H1 (cell line): ENCODE measurements at regions not wholly inside any gene's neighbourhood (a gene's known extent, or its start where the extent isn't known, plus 50 kb on each side); places are given as distances from the start of the nearest gene placed in this dataset.
"Not testable (repeated sequence)": the region's sequence is repeated elsewhere in the genome, so short reads cannot be mapped to it uniquely, and the experiment has no call there.

Experiments used
- CTCF ChIA-PET: fragments of 300-600 bp; sonication (Branson Sonifier 250); formaldehyde crosslinking; loops from one replicate; lab custom pipeline; 2021; ENCODE audit not compliant: partially characterized antibody; lab: Charles Lee
- POLR2A ChIA-PET: fragments of 300-600 bp; sonication (Branson Sonifier 250); formaldehyde crosslinking; loops from one replicate; lab custom pipeline; 2021; ENCODE audit warnings: inconsistent platforms; ENCODE audit not compliant: partially characterized antibody; lab: Charles Lee
- DNase-seq, 2 experiments: peaks; one replicate each; pipeline versions ENCODE4 v3.0.0 to v3.0.0-alpha.2; 2010 to 2022; ENCODE audit warnings: low spot score in 2 of 2, low read depth in 1 of 2, mixed read lengths in 1 of 2
- FAIRE-seq: peaks from 2 replicates; lab custom pipeline; 2011; peaks lifted over from hg19 to GRCh38; lab: Jason Lieb, UNC
- H2AFZ ChIP-seq: 2 replicates; pipeline ENCODE4 v1.8.1; 2012; ENCODE audit warnings: low read length, inconsistent platforms
- H2AK5ac ChIP-seq: 2 replicates; pipeline ENCODE4 v1.6.1; 2013; ENCODE audit warnings: low read depth, low read length
- H2BK120ac ChIP-seq: replicated peaks from 2 replicates; pipeline ENCODE3; 2013; ENCODE audit warnings: low read depth, low read length, inconsistent platforms
- H2BK12ac ChIP-seq: 2 replicates; pipeline ENCODE4 v1.6.1; 2013; ENCODE audit warnings: low read depth, low read length
- H2BK15ac ChIP-seq: 2 replicates; pipeline ENCODE4 v1.6.1; 2013; ENCODE audit warnings: low read length
- H2BK20ac ChIP-seq: 2 replicates; pipeline ENCODE4 v1.6.1; 2013; ENCODE audit warnings: low read length
- H2BK5ac ChIP-seq: 2 replicates; pipeline ENCODE4 v1.6.1; 2013; ENCODE audit warnings: low read depth, low read length
- H3K14ac ChIP-seq: 2 replicates; pipeline ENCODE4 v1.6.1; 2013; ENCODE audit warnings: inconsistent platforms; ENCODE audit not compliant: insufficient read length
- H3K18ac ChIP-seq: 2 replicates; pipeline ENCODE4 v1.6.1; 2013; ENCODE audit warnings: low read length; ENCODE audit errors: extremely low read depth
- H3K23ac ChIP-seq: 2 replicates; pipeline ENCODE4 v1.6.1; 2013; ENCODE audit warnings: inconsistent platforms; ENCODE audit not compliant: insufficient read length
- H3K23me2 ChIP-seq: 2 replicates; pipeline ENCODE4 v1.6.1; 2013; ENCODE audit warnings: low read depth, low read length
- H3K27ac ChIP-seq: 2 replicates; pipeline ENCODE4 v1.6.1; 2011; ENCODE audit warnings: low read depth, low read length, inconsistent platforms
- H3K27me3 ChIP-seq, 4 experiments: replicated peaks in 1 of 4; 1 replicate in 1 of 4; 2 replicates in 3 of 4; pipeline versions ENCODE4 v1.6.1 to v1.8.1; 2011 to 2013; ENCODE audit warnings: low read length in 3 of 4, mild to moderate bottlenecking in 3 of 4, inconsistent platforms in 2 of 4, mixed read lengths in 2 of 4, moderate library complexity in 1 of 4; ENCODE audit not compliant: control insufficient read depth in 3 of 4, insufficient read depth in 3 of 4; ENCODE audit errors: extremely low read depth in 1 of 4
- H3K36me3 ChIP-seq, 4 experiments: 2 replicates each; pipeline versions ENCODE4 v1.6.1 to v1.8.1; 2011 to 2013; ENCODE audit warnings: mild to moderate bottlenecking in 4 of 4, low read length in 3 of 4, moderate library complexity in 2 of 4, control low read depth in 1 of 4, inconsistent platforms in 1 of 4; ENCODE audit not compliant: insufficient read depth in 4 of 4, control insufficient read depth in 2 of 4
- H3K4ac ChIP-seq: replicated peaks from 2 replicates; pipeline ENCODE3; 2013; ENCODE audit warnings: low read length, low read depth, mixed read lengths, inconsistent platforms; ENCODE audit not compliant: insufficient read length
- H3K4me1 ChIP-seq, 4 experiments: replicated peaks in 1 of 4; 1 replicate in 1 of 4; 2 replicates in 3 of 4; pipeline versions ENCODE4 v1.6.1 to v1.8.1; 2011 to 2013; ENCODE audit warnings: low read length in 3 of 4, inconsistent platforms in 2 of 4, mixed read lengths in 1 of 4; ENCODE audit not compliant: insufficient read depth in 4 of 4, control insufficient read depth in 3 of 4
- H3K4me2 ChIP-seq, 2 experiments: 2 replicates each; pipeline versions ENCODE4 v1.6.1 to v1.8.1; 2011 to 2013; ENCODE audit warnings: low read depth in 2 of 2, low read length in 2 of 2, control low read depth in 1 of 2, inconsistent platforms in 1 of 2, mild to moderate bottlenecking in 1 of 2; ENCODE audit not compliant: insufficient read depth in 1 of 2
- H3K4me3 ChIP-seq, 4 experiments: fragments of 200-600, 300-600 bp in 1 of 4; sonication (generic), shearing (Covaris generic), sonication (Bioruptor Twin) in 1 of 4; 2 replicates each; pipeline versions ENCODE4 v1.5.1 to v1.8.1; 2011 to 2016; ENCODE audit warnings: low read length in 4 of 4, low read depth in 3 of 4, control low read depth in 2 of 4, inconsistent platforms in 2 of 4, mild to moderate bottlenecking in 2 of 4, mixed read lengths in 1 of 4, moderate library complexity in 1 of 4; ENCODE audit not compliant: insufficient read depth in 2 of 4; ENCODE audit errors: extremely low read depth in 1 of 4
- H3K56ac ChIP-seq: replicated peaks from 2 replicates; pipeline ENCODE3; 2013; ENCODE audit warnings: low read depth, mild to moderate bottlenecking, mixed read lengths, low read length, inconsistent platforms; ENCODE audit not compliant: insufficient read length
- H3K79me1 ChIP-seq: 2 replicates; pipeline ENCODE4 v1.6.1; 2013; ENCODE audit warnings: low read depth, low read length, control low read depth
- H3K79me2 ChIP-seq, 2 experiments: 2 replicates each; pipeline versions ENCODE4 v1.6.1 to v1.8.1; 2012 to 2013; ENCODE audit warnings: low read length in 2 of 2, mild to moderate bottlenecking in 2 of 2, inconsistent platforms in 1 of 2; ENCODE audit not compliant: insufficient read depth in 2 of 2, control insufficient read depth in 1 of 2
- H3K9ac ChIP-seq, 4 experiments: replicated peaks in 1 of 4; 1 replicate in 1 of 4; 2 replicates in 3 of 4; pipeline versions ENCODE4 v1.6.1 to v1.8.1; 2011 to 2013; ENCODE audit warnings: low read depth in 3 of 4, low read length in 3 of 4, control low read depth in 2 of 4, mild to moderate bottlenecking in 2 of 4, moderate library complexity in 2 of 4, inconsistent platforms in 1 of 4; ENCODE audit errors: extremely low read depth in 1 of 4
- H3K9me3 ChIP-seq, 2 experiments: 2 replicates each; pipeline versions ENCODE4 v1.6.1 to v1.8.1; 2012 to 2013; ENCODE audit warnings: mild to moderate bottlenecking in 2 of 2, moderate library complexity in 2 of 2, control low read depth in 1 of 2, inconsistent platforms in 1 of 2, low read depth in 1 of 2, low read length in 1 of 2, mixed read lengths in 1 of 2; ENCODE audit not compliant: insufficient read depth in 2 of 2
- H4K20me1 ChIP-seq, 2 experiments: replicated peaks in 1 of 2; 2 replicates each; pipeline versions ENCODE3 to v1.8.1; 2011 to 2013; ENCODE audit warnings: inconsistent platforms in 2 of 2, low read length in 2 of 2, mild to moderate bottlenecking in 1 of 2; ENCODE audit not compliant: insufficient read depth in 2 of 2, control insufficient read depth in 1 of 2
- H4K5ac ChIP-seq: 2 replicates; pipeline ENCODE4 v1.6.1; 2013; ENCODE audit warnings: low read length, low read depth, mixed read lengths, inconsistent platforms; ENCODE audit not compliant: insufficient read length
- H4K8ac ChIP-seq: 2 replicates; pipeline ENCODE4 v1.8.0; 2013; ENCODE audit warnings: mild to moderate bottlenecking, moderate library complexity, low read length, inconsistent platforms; ENCODE audit not compliant: insufficient read depth; ENCODE audit errors: extremely low read depth
- H4K91ac ChIP-seq: replicated peaks from 2 replicates; pipeline ENCODE3; 2013; ENCODE audit warnings: low read length, mixed read lengths, inconsistent platforms; ENCODE audit not compliant: insufficient read length
- WGBS, 2 experiments: shearing (Covaris generic) in 1 of 2; methylation state at CpG; one replicate each; pipeline versions ENCODE4 v1.1.6 to v1.1.7; 2013 to 2015; ENCODE audit warnings: low lambda C conversion rate in 2 of 2, mixed read lengths in 2 of 2, inconsistent platforms in 1 of 2, low coverage in 1 of 2, missing lambda C conversion rate in 1 of 2; ENCODE audit not compliant: insufficient replicate concordance in 2 of 2, insufficient coverage in 1 of 2, insufficient read length in 1 of 2; ENCODE audit errors: extremely low coverage in 1 of 2, missing lambda C conversion rate in 1 of 2; 5-methylcytosine and 5-hydroxymethylcytosine counted together

DNA sequence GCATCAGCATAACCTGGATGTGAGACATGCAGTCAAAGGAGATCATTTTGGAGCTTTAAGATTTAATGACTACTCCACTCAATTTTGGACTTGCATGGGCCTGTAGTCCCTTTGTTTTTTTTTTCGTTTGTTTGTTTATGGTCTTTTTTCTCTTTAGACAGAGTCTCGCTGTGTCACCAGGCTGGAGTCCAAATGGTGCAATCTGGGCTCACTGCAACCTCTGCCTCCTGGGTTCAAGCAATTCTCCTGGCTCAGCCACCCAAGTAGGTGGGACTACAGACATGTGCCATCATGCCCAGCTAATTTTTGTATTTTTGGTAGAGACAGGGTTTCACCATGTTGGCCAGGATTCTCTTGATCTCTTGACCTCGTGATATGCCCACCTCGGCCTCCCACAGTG lies 673.8 kb downstream of the CDH9 start:
- H2BK5ac ChIP-seq, H2AK5ac ChIP-seq, H4K8ac ChIP-seq, H3K14ac ChIP-seq, H3K4me1 ChIP-seq, H2AFZ ChIP-seq, H3K27me3 ChIP-seq, H3K23me2 ChIP-seq, H4K91ac ChIP-seq, POLR2A ChIA-PET, H2BK12ac ChIP-seq, H3K9ac ChIP-seq, H2BK15ac ChIP-seq, H3K4me2 ChIP-seq, H2BK20ac ChIP-seq, H3K4ac ChIP-seq, H3K36me3 ChIP-seq, H4K20me1 ChIP-seq, H3K18ac ChIP-seq, H3K56ac ChIP-seq, H4K5ac ChIP-seq, H3K23ac ChIP-seq, DNase-seq, CTCF ChIA-PET, H3K79me1 ChIP-seq, H2BK120ac ChIP-seq, H3K79me2 ChIP-seq, H3K27ac ChIP-seq, FAIRE-seq, H3K4me3 ChIP-seq: not testable (repeated sequence)
- 89% methylated on average over 4 of the region's 4 CpGs; no CpG with 5 or more reads in 1 of the 2 experiments for WGBS, 2 experiments
- peaks cover 7 to 13% of the 10 kb centered on the region in 2 experiments; a peak in 2 of 4 replicates for H3K9me3 ChIP-seq
